ENCODE measurements at regions not wholly inside any gene's neighbourhood (a gene's known extent, or its start where the extent isn't known, plus 50 kb on each side); places are given as distances from the start of the nearest gene placed in this dataset.

DNA sequence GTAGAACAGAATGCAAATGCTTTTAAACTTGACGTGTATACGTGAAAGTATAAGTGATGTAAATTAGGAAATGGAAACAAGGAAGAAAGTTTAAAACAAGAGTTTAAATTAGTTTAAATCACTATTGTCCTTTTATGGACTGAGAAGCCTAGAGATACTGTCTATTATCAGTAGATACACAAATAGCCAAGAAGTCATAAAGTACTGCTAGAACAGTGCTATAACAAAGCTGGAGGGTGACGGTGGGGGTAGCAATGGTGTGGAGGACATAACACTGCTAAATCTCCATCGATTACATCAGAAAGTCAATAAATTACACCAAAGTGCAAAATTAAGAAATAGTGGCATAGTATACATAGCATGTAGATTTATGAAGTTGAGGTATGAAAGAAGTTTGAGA lies 50.1 kb upstream of the CAV2 start:
- no peak overlapping the region for H3K4me3 ChIP-seq (ENCODE audit: insufficient read depth, low read depth, low read length)
- H3K36me3 ChIP-seq (replicated peaks; ENCODE audit: control insufficient read depth, insufficient read depth, low read length): no peaks in the 10 kb centered on the region
- DNase-seq: no peak
- no peaks in the 10 kb centered on the region for H3K27me3 ChIP-seq (ENCODE audit: control insufficient read depth, insufficient read depth, low read length)

Measured in H7 (cell line).